Neuronal stem cell (in vitro differentiated cells): ENCODE measurements at regions not wholly inside any gene's neighbourhood (a gene's known extent, or its start where the extent isn't known, plus 50 kb on each side); places are given as distances from the start of the nearest gene placed in this dataset.
A peak's percentile ranks its signal among the peaks of the same experiment; 100 is the strongest.

ENCODE experiments used
- DNase-seq: peaks from one replicate; pipeline ENCODE4 v3.0.0-alpha.2; 2013; ENCODE audit warnings: low spot score
- H2AFZ ChIP-seq: one replicate; pipeline ENCODE4 v1.6.1; 2013; ENCODE audit warnings: mild to moderate bottlenecking, low read length, inconsistent platforms
- H2AK5ac ChIP-seq: 2 replicates; pipeline ENCODE4 v1.6.1; 2013; ENCODE audit warnings: low read depth, mild to moderate bottlenecking, inconsistent platforms, low read length, moderate library complexity, mixed read lengths
- H2BK120ac ChIP-seq: 2 replicates; pipeline ENCODE4 v1.6.1; 2013; ENCODE audit warnings: low read depth, mild to moderate bottlenecking, inconsistent platforms, low read length, moderate library complexity, mixed read lengths
- H2BK12ac ChIP-seq: one replicate; pipeline ENCODE4 v1.6.1; 2013; ENCODE audit warnings: low read length, inconsistent platforms
- H2BK15ac ChIP-seq: 2 replicates; pipeline ENCODE4 v1.6.1; 2013; ENCODE audit warnings: mild to moderate bottlenecking, low read length, inconsistent platforms, mixed read lengths
- H2BK5ac ChIP-seq: one replicate; pipeline ENCODE4 v1.6.1; 2013; ENCODE audit warnings: inconsistent platforms, mild to moderate bottlenecking, low read length, moderate library complexity
- H3K14ac ChIP-seq: one replicate; pipeline ENCODE4 v1.6.1; 2013; ENCODE audit warnings: low read length, inconsistent platforms
- H3K18ac ChIP-seq: 2 replicates; pipeline ENCODE4 v1.6.1; 2013; ENCODE audit warnings: low read length, inconsistent platforms
- H3K23ac ChIP-seq: 2 replicates; pipeline ENCODE4 v1.6.1; 2013; ENCODE audit warnings: low read depth, mild to moderate bottlenecking, mixed read lengths, low read length, inconsistent platforms; ENCODE audit not compliant: poor library complexity
- H3K27ac ChIP-seq: replicated peaks from 3 replicates; pipeline ENCODE4 v1.5.1; 2013; ENCODE audit warnings: low read length, inconsistent platforms
- H3K27me3 ChIP-seq, 3 experiments: 2 replicates each; pipeline ENCODE4 v1.6.1; 2013; ENCODE audit warnings: low read length in 3 of 3, mild to moderate bottlenecking in 2 of 3, inconsistent platforms in 1 of 3, low read depth in 1 of 3, mixed read lengths in 1 of 3, moderate library complexity in 1 of 3; ENCODE audit not compliant: control insufficient read depth in 3 of 3, insufficient read depth in 3 of 3
- H3K36me3 ChIP-seq, 2 donors: replicated peaks in 1 of 2; 2 replicates each; pipeline ENCODE4 v1.6.1; 2013; ENCODE audit warnings: low read length in 2 of 2; ENCODE audit not compliant: control insufficient read depth in 2 of 2, insufficient read depth in 2 of 2
- H3K4ac ChIP-seq: 2 replicates; pipeline ENCODE4 v1.6.1; 2013; ENCODE audit warnings: inconsistent platforms, mild to moderate bottlenecking, low read length, moderate library complexity
- H3K4me1 ChIP-seq, 2 donors: 1 replicate in 1 of 2; 2 replicates in 1 of 2; pipeline ENCODE4 v1.6.1; 2013; ENCODE audit warnings: low read length in 2 of 2, low read depth in 1 of 2; ENCODE audit not compliant: control insufficient read depth in 2 of 2, insufficient read depth in 1 of 2
- H3K4me2 ChIP-seq: one replicate; pipeline ENCODE4 v1.6.1; 2013; ENCODE audit warnings: mild to moderate bottlenecking, low read length, inconsistent platforms; ENCODE audit not compliant: insufficient read depth, poor library complexity, severe bottlenecking
- H3K4me3 ChIP-seq, 2 donors: 2 replicates each; pipeline ENCODE4 v1.5.1; 2013; ENCODE audit warnings: low read length in 2 of 2, mild to moderate bottlenecking in 2 of 2, inconsistent platforms in 1 of 2, moderate library complexity in 1 of 2
- H3K79me1 ChIP-seq: one replicate; pipeline ENCODE4 v1.6.1; 2013; ENCODE audit warnings: low read depth, mild to moderate bottlenecking, inconsistent platforms, low read length, moderate library complexity
- H3K9ac ChIP-seq: one replicate; pipeline ENCODE4 v1.6.1; 2013; ENCODE audit warnings: mild to moderate bottlenecking, low read depth, low read length, inconsistent platforms; ENCODE audit not compliant: poor library complexity
- H3K9me3 ChIP-seq, 2 donors: replicated peaks in 1 of 2; 2 replicates each; pipeline versions ENCODE3 to v1.6.1; 2013; ENCODE audit warnings: low read length in 2 of 2, mild to moderate bottlenecking in 2 of 2, inconsistent platforms in 1 of 2, low read depth in 1 of 2, mixed read lengths in 1 of 2, moderate library complexity in 1 of 2; ENCODE audit not compliant: control insufficient read depth in 2 of 2, insufficient read depth in 1 of 2
- H4K8ac ChIP-seq: one replicate; pipeline ENCODE4 v1.6.1; 2013; ENCODE audit warnings: low read depth, mild to moderate bottlenecking, inconsistent platforms, low read length, moderate library complexity
- H4K91ac ChIP-seq: one replicate; pipeline ENCODE4 v1.6.1; 2013; ENCODE audit warnings: low read length, low read depth, mild to moderate bottlenecking, inconsistent platforms; ENCODE audit not compliant: poor library complexity
- WGBS, 2 donors: extraction: QIAGEN DNeasy Blood & Tissue Kit; methylation state at CpG; one replicate each; pipeline ENCODE4 v1.1.7; 2013; ENCODE audit warnings: missing lambda C conversion rate in 2 of 2, mixed read lengths in 1 of 2; ENCODE audit not compliant: insufficient read length in 2 of 2, insufficient replicate concordance in 1 of 2; ENCODE audit errors: extremely low coverage in 2 of 2; 5-methylcytosine and 5-hydroxymethylcytosine counted together

GRCh38 chr6:115570331-115570730, 490.4 kb downstream of the FRK start:
- Histone ChIP-seq H3K4me2 (no peak overlapping the region), H3K79me1 (no peaks in the 10 kb centered on the region), H3K4me1 (peaks cover 0 to 4% of the 10 kb centered on the region in 2 donors), H2BK12ac (no peak overlapping the region), H3K4me3 (no peak overlapping the region), H3K27me3 (no peaks in the 10 kb centered on the region), H4K91ac (no peak overlapping the region), H3K9me3 (no peaks in the 10 kb centered on the region), H2AFZ (peak overlapping the region; percentile 78), H3K36me3 (no peaks in the 10 kb centered on the region), H2BK15ac (no peak overlapping the region), H3K23ac (no peak overlapping the region), H3K27ac (no peak overlapping the region), H2BK120ac (no peak overlapping the region), H3K9ac (no peak overlapping the region), H3K14ac (no peak overlapping the region), H2BK5ac (no peak overlapping the region), H3K4ac (no peak overlapping the region), H2AK5ac (no peak overlapping the region), H4K8ac (no peak overlapping the region), H3K18ac (no peak overlapping the region)
- no CpG with 5 or more reads among the region's 2 CpGs for WGBS, 2 donors
- no peak for DNase-seq

- no peak overlapping the region for H3K4me3 ChIP-seq
- H3K14ac ChIP-seq, result no peak overlapping the region
- H3K9ac ChIP-seq, result no peak overlapping the region
- H2BK12ac ChIP-seq, result no peak overlapping the region
- H3K9me3 ChIP-seq, result no peaks in the 10 kb centered on the region
- H2AFZ ChIP-seq, result peak overlapping the region; percentile 46
- H3K4me2 ChIP-seq, result no peak overlapping the region
- no peak overlapping the region for H2BK15ac ChIP-seq
- H2BK5ac ChIP-seq, result no peak overlapping the region
- H2BK120ac ChIP-seq, result no peak overlapping the region
- H3K27ac ChIP-seq, result no peak overlapping the region
- DNase-seq, result no peak
- H4K91ac ChIP-seq, result no peak overlapping the region
- H4K8ac ChIP-seq, result no peak overlapping the region
- no peaks in the 10 kb centered on the region for H3K79me1 ChIP-seq
- no peak overlapping the region for H3K23ac ChIP-seq
- H3K4ac ChIP-seq, result no peak overlapping the region
- no peak overlapping the region for H2AK5ac ChIP-seq
- H3K36me3 ChIP-seq, result no peaks in the 10 kb centered on the region
- no peaks in the 10 kb centered on the region for H3K27me3 ChIP-seq
- peaks cover 3 to 8% of the 10 kb centered on the region in 2 donors for H3K4me1 ChIP-seq
- no peak overlapping the region for H3K18ac ChIP-seq
- no CpG with 5 or more reads among the region's 4 CpGs for WGBS, 2 donors
Measured at GRCh38 chr6:115554060-115554459, 506.6 kb downstream of the FRK start.

GRCh38 chr6:115551527-115551926, 509.2 kb downstream of the FRK start:
- WGBS, 2 donors, result no CpG with 5 or more reads among the region's 3 CpGs
- Histone ChIP-seq H2AK5ac (no peak overlapping the region), H3K4ac (no peak overlapping the region), H2BK15ac (no peak overlapping the region), H3K36me3 (no peaks in the 10 kb centered on the region), H3K79me1 (no peaks in the 10 kb centered on the region), H3K4me1 (peaks cover 3 to 8% of the 10 kb centered on the region in 2 donors), H2BK120ac (no peak overlapping the region), H3K9me3 (no peaks in the 10 kb centered on the region), H2BK5ac (no peak overlapping the region), H3K14ac (no peak overlapping the region), H2BK12ac (no peak overlapping the region), H3K23ac (no peak overlapping the region), H2AFZ (peak overlapping the region; percentile 45), H3K9ac (no peak overlapping the region), H3K4me3 (no peak overlapping the region), H3K27ac (no peak overlapping the region), H3K18ac (no peak overlapping the region), H4K91ac (no peak overlapping the region), H4K8ac (no peak overlapping the region), H3K4me2 (no peak overlapping the region), H3K27me3 (no peaks in the 10 kb centered on the region)
- no peak for DNase-seq

GRCh38 chr6:115545672-115545986, 515.1 kb downstream of the FRK start:
- no peak overlapping the region for H3K4me2 ChIP-seq
- H2AK5ac ChIP-seq, result no peak overlapping the region
- no peak overlapping the region for H2BK12ac ChIP-seq
- H3K4me1 ChIP-seq, result peaks cover 0 to 3% of the 10 kb centered on the region in 2 donors
- no peak overlapping the region for H3K9ac ChIP-seq
- no peak overlapping the region for H3K4ac ChIP-seq
- no peaks in the 10 kb centered on the region for H3K79me1 ChIP-seq
- no peak overlapping the region for H3K4me3 ChIP-seq
- no peaks in the 10 kb centered on the region for H3K27me3 ChIP-seq
- DNase-seq, result no peak
- no peak overlapping the region for H3K23ac ChIP-seq
- no peak overlapping the region for H2BK15ac ChIP-seq
- no peak overlapping the region for H2BK120ac ChIP-seq
- H3K9me3 ChIP-seq, result no peaks in the 10 kb centered on the region
- H3K18ac ChIP-seq, result no peak overlapping the region
- no peak overlapping the region for H4K8ac ChIP-seq
- H2BK5ac ChIP-seq, result no peak overlapping the region
- H3K14ac ChIP-seq, result no peak overlapping the region
- no peaks in the 10 kb centered on the region for H3K36me3 ChIP-seq
- peak overlapping the region; percentile 54 for H2AFZ ChIP-seq
- no peak overlapping the region for H4K91ac ChIP-seq
- no CpG with 5 or more reads among the region's 3 CpGs for WGBS, 2 donors
- H3K27ac ChIP-seq, result no peak overlapping the region
